Loucy (cell line): ENCODE measurements at regions not wholly inside any gene's neighbourhood (a gene's known extent, or its start where the extent isn't known, plus 50 kb on each side); places are given as distances from the start of the nearest gene placed in this dataset.

ENCODE experiments used
- CTCF ChIP-seq: fragments of 200-600 bp; sonication (generic); conservative IDR thresholded peaks from 2 replicates; pipeline ENCODE4 v1.5.1; 2014; ENCODE audit warnings: mild to moderate bottlenecking, antibody characterized with exemption, low read length
- EZH2phosphoT487 ChIP-seq: fragments of 200-600 bp; IDR thresholded peaks from 2 replicates; pipeline ENCODE4 v1.6.1; 2018; ENCODE audit warnings: antibody characterized with exemption, mild to moderate bottlenecking, moderate library complexity, borderline replicate concordance

- no peak for TF ChIP-seq CTCF
- no peak for TF ChIP-seq EZH2phosphoT487
These were observed 895.7 kb downstream of the TMEM121 start for GRCh38 chr14:106422066-106422465.
